C4-2B (cell line): ENCODE measurements at regions not wholly inside any gene's neighbourhood (a gene's known extent, or its start where the extent isn't known, plus 50 kb on each side); places are given as distances from the start of the nearest gene placed in this dataset.

Source experiments
- CTCF ChIP-seq: fragments of 450-650 bp; conservative IDR thresholded peaks from 2 replicates; pipeline ENCODE4 v1.5.1; 2017; ENCODE audit warnings: mild to moderate bottlenecking
- ZFX ChIP-seq: fragments of 450-650 bp; IDR thresholded peaks from 2 replicates; pipeline ENCODE4 v1.6.1; 2017

- TF ChIP-seq CTCF (no peak), ZFX (no peak)
Observed at GRCh38 chr2:215542690-215543089, 106.8 kb upstream of the FN1 start.
